Right atrium auricular region (tissue), 2 donors: ENCODE measurements at regions not wholly inside any gene's neighbourhood (a gene's known extent, or its start where the extent isn't known, plus 50 kb on each side); places are given as distances from the start of the nearest gene placed in this dataset.

Experiments used
- DNase-seq: peaks from one replicate; pipeline ENCODE4 v3.0.0-alpha.2; 2019; ENCODE audit warnings: low spot score
- H3K27ac ChIP-seq, 2 donors: fragments of 200-600 bp; sonication (generic); 1 replicate in 1 of 2; 2 replicates in 1 of 2; pipeline ENCODE4 v1.5.1; 2016 to 2019
- H3K27me3 ChIP-seq, 2 donors: fragments of 200-600 bp; sonication (generic); one replicate each; pipeline versions ENCODE4 v1.5.1 to v1.6.0; 2017 to 2019
- H3K36me3 ChIP-seq: fragments of 200-600 bp; sonication (generic); one replicate; pipeline ENCODE4 v1.5.1; 2016
- H3K4me1 ChIP-seq, 2 donors: fragments of 200-600 bp; sonication (generic); one replicate each; pipeline versions ENCODE4 v1.5.1 to v1.6.0; 2017 to 2019
- H3K4me3 ChIP-seq, 2 donors: fragments of 200-600 bp; sonication (generic); 1 replicate in 1 of 2; 2 replicates in 1 of 2; pipeline ENCODE4 v1.5.1; 2017 to 2019; ENCODE audit warnings: mild to moderate bottlenecking in 1 of 2, moderate library complexity in 1 of 2
- H3K9me3 ChIP-seq, 2 donors: fragments of 200-600 bp; sonication (generic); one replicate each; pipeline ENCODE4 v1.5.1; 2019
- TF ChIP-seq, protein P1 (sequence below), 2 donors: fragments of 200-600 bp; sonication (generic); IDR thresholded peaks; one replicate each; pipeline ENCODE4 v1.5.1; 2019; ENCODE audit warnings: antibody characterized with exemption in 2 of 2

DNA sequence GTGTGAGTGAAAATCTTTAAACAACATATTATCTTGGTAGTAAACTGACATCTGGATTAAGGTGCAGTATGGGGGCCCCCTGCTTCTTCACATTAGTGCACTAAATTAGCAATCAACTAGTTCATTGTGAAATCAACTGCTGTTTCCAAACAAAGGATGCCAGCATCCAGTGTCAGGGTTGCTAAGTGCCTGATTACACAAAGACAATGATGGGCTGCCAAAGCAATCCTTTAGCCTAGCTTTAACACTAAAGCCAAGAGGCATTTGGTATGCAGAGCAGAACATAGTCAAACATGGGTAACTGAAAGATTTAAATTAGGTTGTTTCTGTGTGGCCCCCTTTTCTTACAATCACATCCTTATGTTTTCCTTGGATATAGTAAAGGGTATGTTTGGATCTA lies 543.1 kb upstream of the SLITRK5 start:
- no peaks in the 10 kb centered on the region for H3K36me3 ChIP-seq
- H3K27ac ChIP-seq: no peak overlapping the region
- DNase-seq: no peak
- TF ChIP-seq, protein P1, sequence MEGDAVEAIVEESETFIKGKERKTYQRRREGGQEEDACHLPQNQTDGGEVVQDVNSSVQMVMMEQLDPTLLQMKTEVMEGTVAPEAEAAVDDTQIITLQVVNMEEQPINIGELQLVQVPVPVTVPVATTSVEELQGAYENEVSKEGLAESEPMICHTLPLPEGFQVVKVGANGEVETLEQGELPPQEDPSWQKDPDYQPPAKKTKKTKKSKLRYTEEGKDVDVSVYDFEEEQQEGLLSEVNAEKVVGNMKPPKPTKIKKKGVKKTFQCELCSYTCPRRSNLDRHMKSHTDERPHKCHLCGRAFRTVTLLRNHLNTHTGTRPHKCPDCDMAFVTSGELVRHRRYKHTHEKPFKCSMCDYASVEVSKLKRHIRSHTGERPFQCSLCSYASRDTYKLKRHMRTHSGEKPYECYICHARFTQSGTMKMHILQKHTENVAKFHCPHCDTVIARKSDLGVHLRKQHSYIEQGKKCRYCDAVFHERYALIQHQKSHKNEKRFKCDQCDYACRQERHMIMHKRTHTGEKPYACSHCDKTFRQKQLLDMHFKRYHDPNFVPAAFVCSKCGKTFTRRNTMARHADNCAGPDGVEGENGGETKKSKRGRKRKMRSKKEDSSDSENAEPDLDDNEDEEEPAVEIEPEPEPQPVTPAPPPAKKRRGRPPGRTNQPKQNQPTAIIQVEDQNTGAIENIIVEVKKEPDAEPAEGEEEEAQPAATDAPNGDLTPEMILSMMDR (IDR thresholded peaks at IDR 0.05): no peak
- no peaks in the 10 kb centered on the region for H3K4me1 ChIP-seq
- H3K4me3 ChIP-seq: no peak overlapping the region
- no peaks in the 10 kb centered on the region for H3K27me3 ChIP-seq
- H3K9me3 ChIP-seq: no peaks in the 10 kb centered on the region

DNA sequence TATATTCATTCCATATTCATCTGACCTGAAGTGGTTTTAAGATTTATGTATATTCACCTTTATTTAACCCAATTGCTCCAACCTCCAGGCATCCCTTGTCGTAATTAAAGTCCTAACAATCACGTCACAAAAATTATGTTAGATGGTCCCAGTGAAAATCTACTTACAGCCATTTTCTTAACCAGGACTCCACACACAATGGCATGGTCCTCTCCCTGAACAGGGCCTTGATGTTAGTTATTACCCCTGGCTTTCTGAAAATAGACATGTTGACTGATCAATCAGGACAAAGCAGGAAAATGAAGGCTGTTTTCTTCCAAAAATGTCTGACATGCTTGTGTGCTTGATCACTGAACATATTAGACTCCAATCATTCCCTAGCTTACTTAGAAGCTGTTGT lies 542.7 kb upstream of the SLITRK5 start:
- no peak for DNase-seq
- Histone ChIP-seq H3K9me3 (no peaks in the 10 kb centered on the region), H3K4me3 (no peak overlapping the region), H3K36me3 (no peaks in the 10 kb centered on the region), H3K27me3 (no peaks in the 10 kb centered on the region), H3K4me1 (no peaks in the 10 kb centered on the region), H3K27ac (no peak overlapping the region)
- TF ChIP-seq, protein P1 (IDR thresholded peaks at IDR 0.05): no peak

DNA sequence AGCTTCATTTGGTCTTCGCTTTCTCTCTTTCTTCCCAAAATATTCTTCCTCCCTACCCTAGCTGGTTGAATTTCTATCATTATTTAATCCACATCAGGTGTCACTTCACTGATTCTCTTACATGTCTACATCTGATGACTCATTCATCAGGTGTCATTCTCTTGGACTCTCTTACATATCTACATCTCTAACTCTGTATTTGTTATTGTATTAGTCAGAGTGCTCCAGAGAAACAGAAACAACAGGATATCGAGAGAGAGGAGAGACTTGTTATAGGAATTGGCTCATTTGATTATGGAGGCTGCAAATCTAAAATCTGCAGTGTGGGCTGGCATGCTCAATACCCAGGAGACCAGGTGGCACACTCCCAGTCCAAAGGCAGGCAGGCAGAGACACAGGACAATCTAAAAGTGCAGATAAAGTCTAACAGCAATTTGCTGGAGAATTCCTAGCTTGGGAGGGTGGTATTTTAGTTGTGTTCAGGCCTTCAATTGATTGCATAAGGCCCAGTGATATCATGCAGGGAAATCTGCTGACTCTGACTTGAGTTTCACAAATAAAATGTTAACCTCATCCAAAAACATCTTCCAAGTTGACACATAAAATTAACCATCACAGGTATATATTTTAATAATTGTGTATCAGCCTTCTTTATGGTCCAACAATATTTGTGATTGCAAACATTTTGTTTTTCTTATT lies 541.4 kb upstream of the SLITRK5 start:
- Histone ChIP-seq H3K4me1 (no peaks in the 10 kb centered on the region), H3K36me3 (no peaks in the 10 kb centered on the region), H3K4me3 (no peak overlapping the region), H3K27me3 (no peaks in the 10 kb centered on the region), H3K27ac (no peak overlapping the region), H3K9me3 (no peaks in the 10 kb centered on the region)
- DNase-seq: no peak
- TF ChIP-seq, protein P1 (IDR thresholded peaks at IDR 0.05): no peak

DNA sequence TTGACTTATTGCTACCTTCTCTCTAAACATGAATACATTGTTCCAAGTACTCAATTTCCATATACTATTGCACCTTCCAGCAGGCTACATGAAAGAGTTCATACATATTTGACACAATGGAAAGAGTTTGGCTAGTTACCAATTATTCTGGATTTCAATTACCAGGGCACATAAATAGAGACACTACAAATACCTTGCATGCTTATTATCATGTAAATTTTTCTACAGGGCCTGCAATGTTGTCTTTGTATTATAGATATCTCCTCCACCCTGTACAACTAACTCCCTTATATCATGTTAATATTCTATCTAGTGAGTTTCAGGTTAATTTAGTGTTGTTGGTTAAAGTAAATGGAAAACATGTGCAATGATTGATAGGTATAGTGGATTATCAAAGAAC lies 540.7 kb upstream of the SLITRK5 start:
- TF ChIP-seq, protein P1 (IDR thresholded peaks at IDR 0.05): no peak

DNA sequence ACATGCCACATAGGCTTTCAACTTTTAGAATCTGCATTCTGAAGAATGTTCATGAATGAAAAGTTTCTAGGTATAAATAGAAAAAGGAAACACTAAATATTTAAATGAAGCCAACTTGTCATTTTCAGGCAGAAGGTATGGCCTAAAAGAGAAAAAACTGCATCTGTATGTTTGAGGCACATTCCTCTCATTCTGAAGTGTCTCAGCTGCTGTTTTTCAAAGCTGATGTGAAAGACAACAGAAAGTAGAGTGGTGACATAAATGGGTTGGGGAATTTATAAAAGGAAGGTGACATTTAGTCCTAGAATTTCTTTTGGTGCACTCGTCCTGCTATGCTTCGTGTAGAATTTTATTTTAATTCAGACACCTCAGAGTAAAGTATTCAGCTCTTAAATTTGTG lies 539.6 kb upstream of the SLITRK5 start:
- no peaks in the 10 kb centered on the region for H3K9me3 ChIP-seq
- H3K27me3 ChIP-seq: no peaks in the 10 kb centered on the region
- no peaks in the 10 kb centered on the region for H3K36me3 ChIP-seq
- H3K4me3 ChIP-seq: no peak overlapping the region
- DNase-seq: no peak
- no peak overlapping the region for H3K27ac ChIP-seq
- TF ChIP-seq, protein P1 (IDR thresholded peaks at IDR 0.05): no peak
- H3K4me1 ChIP-seq: no peaks in the 10 kb centered on the region

More for the DNA sequence above, 540.7 kb upstream of the SLITRK5 start:
- Histone ChIP-seq H3K27me3 (no peaks in the 10 kb centered on the region), H3K4me1 (no peaks in the 10 kb centered on the region), H3K27ac (no peak overlapping the region), H3K4me3 (no peak overlapping the region), H3K9me3 (no peaks in the 10 kb centered on the region), H3K36me3 (no peaks in the 10 kb centered on the region)
- no peak for DNase-seq

DNA sequence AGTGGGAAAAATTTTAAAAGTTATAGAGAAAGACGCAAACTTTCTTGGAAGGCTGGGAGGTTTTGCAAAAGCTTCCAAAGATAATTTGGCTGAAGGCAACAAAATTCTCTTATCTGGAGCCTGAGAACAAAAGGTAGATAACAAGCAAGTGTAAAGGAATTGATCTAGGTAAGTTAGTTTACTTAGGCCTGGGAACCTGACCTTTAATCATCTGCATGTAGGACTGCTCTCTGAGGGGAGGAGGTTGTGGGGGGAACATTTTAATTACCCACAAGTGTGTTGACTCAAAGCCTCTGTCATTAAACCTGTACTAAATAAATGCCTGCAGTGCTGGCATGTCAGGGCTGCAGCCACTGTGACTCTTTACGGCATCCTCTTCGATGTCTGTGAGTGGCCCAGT lies 532.3 kb upstream of the SLITRK5 start:
- no peaks in the 10 kb centered on the region for H3K9me3 ChIP-seq
- H3K4me3 ChIP-seq: no peak overlapping the region
- no peaks in the 10 kb centered on the region for H3K4me1 ChIP-seq
- no peak overlapping the region for H3K27ac ChIP-seq
- TF ChIP-seq, protein P1 (IDR thresholded peaks at IDR 0.05): no peak
- no peaks in the 10 kb centered on the region for H3K27me3 ChIP-seq
- no peak for DNase-seq
- H3K36me3 ChIP-seq: no peaks in the 10 kb centered on the region
